ENCODE measurements at regions not wholly inside any gene's neighbourhood (a gene's known extent, or its start where the extent isn't known, plus 50 kb on each side); places are given as distances from the start of the nearest gene placed in this dataset.

GRCh38 chr13:90673746-90674145 lies 673.7 kb upstream of the MIR17HG start:
- no peaks in the 10 kb centered on the region for H3K9me3 ChIP-seq
- H3K27me3 ChIP-seq: no peaks in the 10 kb centered on the region
- H3K27ac ChIP-seq: no peak overlapping the region
- DNase-seq (ENCODE audit: low spot score): no peak
- no peaks in the 10 kb centered on the region for H3K36me3 ChIP-seq
- TF ChIP-seq CTCF (IDR thresholded peaks at IDR 0.05): no peak
- H3K4me1 ChIP-seq: no peaks in the 10 kb centered on the region
- H3K4me3 ChIP-seq: no peak overlapping the region

GRCh38 chr13:90675129-90675528 lies 672.4 kb upstream of the MIR17HG start:
- no peaks in the 10 kb centered on the region for H3K36me3 ChIP-seq
- TF ChIP-seq CTCF (IDR thresholded peaks at IDR 0.05): no peak
- H3K4me1 ChIP-seq: no peaks in the 10 kb centered on the region
- no peak for DNase-seq (ENCODE audit: low spot score)
- H3K9me3 ChIP-seq: no peaks in the 10 kb centered on the region
- H3K4me3 ChIP-seq: no peak overlapping the region
- no peaks in the 10 kb centered on the region for H3K27me3 ChIP-seq
- H3K27ac ChIP-seq: no peak overlapping the region

- TF ChIP-seq CTCF (IDR thresholded peaks at IDR 0.05): no peak
- H3K27me3 ChIP-seq: no peaks in the 10 kb centered on the region
- no peak overlapping the region for H3K4me3 ChIP-seq
- H3K36me3 ChIP-seq: no peaks in the 10 kb centered on the region
- DNase-seq (ENCODE audit: low spot score): no peak
- no peak overlapping the region for H3K27ac ChIP-seq
- H3K4me1 ChIP-seq: no peaks in the 10 kb centered on the region
- no peaks in the 10 kb centered on the region for H3K9me3 ChIP-seq
Measured at GRCh38 chr13:90680826-90681225, 666.7 kb upstream of the MIR17HG start.

GRCh38 chr13:90683711-90684131 lies 663.8 kb upstream of the MIR17HG start:
- Histone ChIP-seq H3K27ac (no peak overlapping the region), H3K36me3 (no peaks in the 10 kb centered on the region), H3K27me3 (no peaks in the 10 kb centered on the region), H3K4me3 (no peak overlapping the region), H3K4me1 (peaks cover 0 to 4% of the 10 kb centered on the region in 2 donors), H3K9me3 (no peaks in the 10 kb centered on the region)
- DNase-seq (ENCODE audit: low spot score): no peak
- TF ChIP-seq CTCF (IDR thresholded peaks at IDR 0.05): no peak

- no peak for TF ChIP-seq CTCF (IDR thresholded peaks at IDR 0.05)
- no peaks in the 10 kb centered on the region for H3K27me3 ChIP-seq
- no peaks in the 10 kb centered on the region for H3K9me3 ChIP-seq
- peaks cover 0 to 11% of the 10 kb centered on the region in 2 donors for H3K4me1 ChIP-seq
- no peaks in the 10 kb centered on the region for H3K36me3 ChIP-seq
- H3K4me3 ChIP-seq: no peak overlapping the region
- no peak for DNase-seq (ENCODE audit: low spot score)
- no peak overlapping the region for H3K27ac ChIP-seq
Measured at GRCh38 chr13:90686442-90686841, 661.0 kb upstream of the MIR17HG start.

- Histone ChIP-seq H3K4me3 (no peak overlapping the region), H3K4me1 (peaks cover 0 to 11% of the 10 kb centered on the region in 2 donors), H3K27ac (no peak overlapping the region), H3K9me3 (no peaks in the 10 kb centered on the region), H3K36me3 (no peaks in the 10 kb centered on the region), H3K27me3 (no peaks in the 10 kb centered on the region)
- no peak for DNase-seq (ENCODE audit: low spot score)
- no peak for TF ChIP-seq CTCF (IDR thresholded peaks at IDR 0.05)
Measured at GRCh38 chr13:90689111-90689510, 658.4 kb upstream of the MIR17HG start.

All from right atrium auricular region (tissue), 2 donors.